A673 (cell line): ENCODE measurements at regions not wholly inside any gene's neighbourhood (a gene's known extent, or its start where the extent isn't known, plus 50 kb on each side); places are given as distances from the start of the nearest gene placed in this dataset.

Experiments used
- BruUV-seq: library from RNA; stranded (reverse); fragments of 400-500 nt; replicated peaks from 2 replicates; lab custom pipeline; 2021; lab: Mats Ljungman, UMichigan
- CTCF ChIA-PET: fragments of 300-600 bp; sonication (Branson Sonifier 250); formaldehyde crosslinking; loops from one replicate; lab custom pipeline; 2022; ENCODE audit warnings: antibody characterized with exemption; lab: Charles Lee
- POLR2A ChIA-PET: fragments of 300-600 bp; sonication (Branson Sonifier 250); formaldehyde crosslinking; loops from one replicate; lab custom pipeline; 2022; ENCODE audit warnings: antibody characterized with exemption; ENCODE audit not compliant: low non-redundant PET; lab: Charles Lee
- DNase-seq: peaks from one replicate; pipeline ENCODE4 v3.0.0-alpha.2; 2015; ENCODE audit warnings: low spot score
- H3K27ac ChIP-seq: fragments of 200-600 bp; sonication (generic); 2 replicates; pipeline ENCODE4 v1.5.1; 2016; ENCODE audit warnings: mixed run types, low read depth, mild to moderate bottlenecking, mixed read lengths, antibody characterized with exemption, low read length; ENCODE audit not compliant: poor library complexity, severe bottlenecking
- H3K27me3 ChIP-seq: fragments of 200-600 bp; sonication (generic); replicated peaks from 2 replicates; pipeline ENCODE4 v1.6.1; 2017; ENCODE audit warnings: mixed run types, low read depth, mild to moderate bottlenecking, mixed read lengths, antibody characterized with exemption, low read length; ENCODE audit not compliant: insufficient read depth, poor library complexity
- H3K36me3 ChIP-seq: fragments of 200-600 bp; sonication (generic); 2 replicates; pipeline ENCODE4 v1.6.1; 2016; ENCODE audit warnings: mixed run types, mild to moderate bottlenecking, mixed read lengths, antibody characterized with exemption, low read length; ENCODE audit not compliant: insufficient read depth, poor library complexity, severe bottlenecking
- H3K4me1 ChIP-seq: fragments of 200-600 bp; sonication (generic); 2 replicates; pipeline ENCODE4 v1.6.1; 2017; ENCODE audit warnings: mixed run types, mild to moderate bottlenecking, mixed read lengths, antibody characterized with exemption, low read length; ENCODE audit not compliant: insufficient read depth, poor library complexity, severe bottlenecking
- H3K4me3 ChIP-seq: fragments of 200-600 bp; sonication (generic); 2 replicates; pipeline ENCODE4 v1.5.1; 2016; ENCODE audit warnings: low read depth, mixed run types, mild to moderate bottlenecking, mixed read lengths, low read length; ENCODE audit not compliant: poor library complexity, severe bottlenecking
- H3K9me3 ChIP-seq: fragments of 200-600 bp; sonication (generic); 2 replicates; pipeline ENCODE4 v1.6.1; 2016; ENCODE audit warnings: mixed run types, low read depth, mild to moderate bottlenecking, mixed read lengths, antibody characterized with exemption, low read length; ENCODE audit not compliant: poor library complexity, severe bottlenecking
- EZH2 ChIP-seq: fragments of 200-600 bp; sonication (generic); IDR thresholded peaks from 2 replicates; pipeline ENCODE4 v1.6.1; 2017; ENCODE audit warnings: borderline replicate concordance, low read depth, mild to moderate bottlenecking, mixed read lengths, antibody characterized with exemption, low read length; ENCODE audit not compliant: poor library complexity, severe bottlenecking
- intact Hi-C: fragments of 100-400 bp; cut with micrococcal nuclease; formaldehyde crosslinking; loops from one replicate; pipeline ENCODE4 v1.10.0; 2022; ENCODE audit not compliant: unreplicated experiment
- TF ChIP-seq, protein P1 (sequence below): fragments of 300-800, 200-600 bp; sonication (generic); conservative IDR thresholded peaks from 2 replicates; pipeline ENCODE4 v1.5.1; 2017; ENCODE audit warnings: low read depth, mild to moderate bottlenecking, antibody characterized with exemption, low read length, moderate library complexity, mixed read lengths

DNA sequence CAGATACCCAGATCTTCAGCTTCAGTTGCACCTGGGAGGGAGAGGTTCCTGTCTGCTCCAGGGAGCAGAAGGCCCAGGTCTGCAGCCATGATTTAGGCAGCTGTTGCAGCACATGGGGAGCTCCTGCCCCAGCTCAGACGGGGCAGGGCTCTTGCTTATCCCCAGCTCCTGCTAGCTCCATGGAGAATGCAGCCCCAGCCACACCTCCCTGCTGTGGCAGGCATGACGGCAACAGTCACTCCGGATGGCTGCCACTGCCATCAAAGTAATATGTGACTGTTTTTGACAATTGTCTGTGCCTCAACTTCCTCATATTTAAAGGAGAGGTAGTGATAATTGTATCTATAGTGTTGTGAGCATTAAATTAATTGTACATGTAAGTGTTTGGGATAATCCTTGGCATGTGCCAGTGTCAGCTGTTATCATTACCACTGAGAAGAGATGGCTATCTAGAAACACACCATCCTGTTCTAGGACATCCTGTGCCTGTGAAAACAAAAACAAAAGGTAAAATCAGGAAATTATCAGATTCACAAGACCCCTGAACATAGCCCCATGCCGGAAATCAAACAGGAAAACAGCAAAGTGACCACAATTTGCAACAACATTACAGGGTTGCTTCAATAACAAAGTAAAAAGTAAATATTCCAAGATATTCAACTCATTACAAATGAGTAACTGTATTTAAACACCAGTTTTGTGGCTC lies 1048.8 kb upstream of the ACO1 start:
- no TSS peak for BruUV-seq
- no peaks in the 10 kb centered on the region for H3K9me3 ChIP-seq
- no peak overlapping the region for H3K27ac ChIP-seq
- no peaks in the 10 kb centered on the region for H3K4me1 ChIP-seq
- no peaks in the 10 kb centered on the region for H3K27me3 ChIP-seq
- TF ChIP-seq EZH2: no peak
- TF ChIP-seq, protein P1, sequence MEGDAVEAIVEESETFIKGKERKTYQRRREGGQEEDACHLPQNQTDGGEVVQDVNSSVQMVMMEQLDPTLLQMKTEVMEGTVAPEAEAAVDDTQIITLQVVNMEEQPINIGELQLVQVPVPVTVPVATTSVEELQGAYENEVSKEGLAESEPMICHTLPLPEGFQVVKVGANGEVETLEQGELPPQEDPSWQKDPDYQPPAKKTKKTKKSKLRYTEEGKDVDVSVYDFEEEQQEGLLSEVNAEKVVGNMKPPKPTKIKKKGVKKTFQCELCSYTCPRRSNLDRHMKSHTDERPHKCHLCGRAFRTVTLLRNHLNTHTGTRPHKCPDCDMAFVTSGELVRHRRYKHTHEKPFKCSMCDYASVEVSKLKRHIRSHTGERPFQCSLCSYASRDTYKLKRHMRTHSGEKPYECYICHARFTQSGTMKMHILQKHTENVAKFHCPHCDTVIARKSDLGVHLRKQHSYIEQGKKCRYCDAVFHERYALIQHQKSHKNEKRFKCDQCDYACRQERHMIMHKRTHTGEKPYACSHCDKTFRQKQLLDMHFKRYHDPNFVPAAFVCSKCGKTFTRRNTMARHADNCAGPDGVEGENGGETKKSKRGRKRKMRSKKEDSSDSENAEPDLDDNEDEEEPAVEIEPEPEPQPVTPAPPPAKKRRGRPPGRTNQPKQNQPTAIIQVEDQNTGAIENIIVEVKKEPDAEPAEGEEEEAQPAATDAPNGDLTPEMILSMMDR: no peak
- ChIA-PET POLR2A (no interaction called here), CTCF (no interaction called here)
- H3K4me3 ChIP-seq: no peak overlapping the region
- intact Hi-C loops: no loop called here
- DNase-seq: no peak
- H3K36me3 ChIP-seq: no peaks in the 10 kb centered on the region

DNA sequence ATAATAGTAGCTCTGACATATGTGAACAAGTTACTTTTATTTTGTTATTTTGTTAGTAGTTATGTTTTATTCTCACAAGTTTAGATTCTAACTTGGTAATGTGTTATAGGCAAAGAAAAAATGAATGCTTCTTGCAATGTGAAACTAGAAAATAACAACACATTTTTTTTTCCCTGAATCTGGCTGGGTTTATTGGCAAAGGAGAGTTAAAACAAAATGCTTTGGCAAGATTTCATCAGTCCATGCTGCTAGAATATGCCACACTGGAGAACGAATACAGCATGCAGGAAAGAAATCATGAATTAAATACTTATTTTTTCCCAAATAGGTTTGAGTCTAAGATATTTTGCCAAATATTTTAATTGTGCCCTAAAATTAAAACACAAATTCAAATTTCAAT lies 1048.1 kb upstream of the ACO1 start:
- H3K9me3 ChIP-seq: no peaks in the 10 kb centered on the region
- H3K4me1 ChIP-seq: no peaks in the 10 kb centered on the region
- no peaks in the 10 kb centered on the region for H3K27me3 ChIP-seq
- intact Hi-C loops: no loop called here
- no peaks in the 10 kb centered on the region for H3K36me3 ChIP-seq
- DNase-seq: no peak
- POLR2A ChIA-PET: no interaction called here
- BruUV-seq: no TSS peak
- H3K27ac ChIP-seq: no peak overlapping the region
- H3K4me3 ChIP-seq: no peak overlapping the region
- TF ChIP-seq, protein P1: no peak
- no peak for TF ChIP-seq EZH2
- CTCF ChIA-PET: no interaction called here

- H3K36me3 ChIP-seq: no peaks in the 10 kb centered on the region
- ChIA-PET CTCF (no interaction called here), POLR2A (no interaction called here)
- H3K27me3 ChIP-seq: no peaks in the 10 kb centered on the region
- no peak for DNase-seq
- no peak overlapping the region for H3K27ac ChIP-seq
- no peaks in the 10 kb centered on the region for H3K4me1 ChIP-seq
- no peaks in the 10 kb centered on the region for H3K9me3 ChIP-seq
- BruUV-seq: no TSS peak
- H3K4me3 ChIP-seq: no peak overlapping the region
- no peak for TF ChIP-seq EZH2
- TF ChIP-seq, protein P1: no peak
- intact Hi-C loops: no loop called here
Measured at GRCh38 chr9:31336841-31337240, 1047.6 kb upstream of the ACO1 start.
